ENCODE measurements at regions not wholly inside any gene's neighbourhood (a gene's known extent, or its start where the extent isn't known, plus 50 kb on each side); places are given as distances from the start of the nearest gene placed in this dataset.

- CTCF ChIA-PET: no interaction called here
- no peaks in the 10 kb centered on the region for H3K36me3 ChIP-seq (ENCODE audit: low read depth, low read length)
- no peaks in the 10 kb centered on the region for H3K79me2 ChIP-seq (ENCODE audit: low read length)
- no peaks in the 10 kb centered on the region for H3K27me3 ChIP-seq (ENCODE audit: low read length)
- H3K4me1 ChIP-seq (ENCODE audit: insufficient read depth, low read length): no peaks in the 10 kb centered on the region
- no peaks in the 10 kb centered on the region for H3K9me2 ChIP-seq (replicated peaks; ENCODE audit: low read length)
- ATAC-seq: no peak
- DNase-seq: no peak
- TF ChIP-seq CTCF (conservative IDR thresholded peaks at IDR 0.05; ENCODE audit: low read depth, low read length) (no peak), EZH2 (IDR thresholded peaks at IDR 0.05; ENCODE audit: low read length, unreplicated experiment) (no peak), EZH2phosphoT487 (IDR thresholded peaks at IDR 0.05; ENCODE audit: borderline replicate concordance, low read length) (no peak)
- intact Hi-C loops (cut with micrococcal nuclease): no loop called here
- H3K4me2 ChIP-seq (ENCODE audit: low read length): no peak overlapping the region
- no peaks in the 10 kb centered on the region for H3K9me3 ChIP-seq (ENCODE audit: low read length)
- H2AFZ ChIP-seq (ENCODE audit: low read length): no peak overlapping the region
- H3K9ac ChIP-seq (ENCODE audit: low read length): no peak overlapping the region
- H3K4me3 ChIP-seq (ENCODE audit: low read length): no peak overlapping the region
- no peaks in the 10 kb centered on the region for H3F3A ChIP-seq (ENCODE audit: low read length, unreplicated experiment)
- POLR2A ChIA-PET (ENCODE audit: unreplicated experiment): no interaction called here
- no TSS peak for BruUV-seq (replicated peaks)
- no peak overlapping the region for H3K27ac ChIP-seq (ENCODE audit: low read length)
- H4K20me1 ChIP-seq (ENCODE audit: low read length): no peaks in the 10 kb centered on the region
Observed at GRCh38 chr13:72041165-72041564, 174.2 kb upstream of the DACH1 start.

DNA sequence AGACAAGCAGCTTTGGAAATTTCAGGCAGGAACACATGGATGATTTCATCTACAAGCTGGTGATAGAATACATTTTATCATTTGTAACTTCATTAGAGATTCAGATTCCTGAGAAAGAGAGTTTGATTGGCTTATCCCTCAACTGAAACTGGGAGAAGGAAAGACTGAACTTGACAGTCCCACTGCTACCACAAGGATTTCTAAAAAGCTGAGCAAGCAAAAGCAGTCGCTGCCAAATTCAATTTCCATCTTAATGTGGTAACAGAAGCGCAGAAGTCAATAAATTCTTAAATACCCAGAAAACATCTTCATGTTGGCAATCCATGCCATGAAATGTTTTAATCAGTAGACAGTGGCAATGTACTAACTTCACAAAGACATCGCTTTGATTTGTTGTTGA is 172.1 kb upstream of the DACH1 start:
- no peak overlapping the region for H3K9ac ChIP-seq (ENCODE audit: low read length)
- H4K20me1 ChIP-seq (ENCODE audit: low read length): no peaks in the 10 kb centered on the region
- no peaks in the 10 kb centered on the region for H3K9me2 ChIP-seq (replicated peaks; ENCODE audit: low read length)
- H3K79me2 ChIP-seq (ENCODE audit: low read length): no peaks in the 10 kb centered on the region
- no peak overlapping the region for H3K27ac ChIP-seq (ENCODE audit: low read length)
- ChIA-PET CTCF (no interaction called here), POLR2A (ENCODE audit: unreplicated experiment) (no interaction called here)
- no peak for ATAC-seq
- BruUV-seq (replicated peaks): no TSS peak
- H3K4me3 ChIP-seq (ENCODE audit: low read length): no peak overlapping the region
- H3K36me3 ChIP-seq (ENCODE audit: low read depth, low read length): no peaks in the 10 kb centered on the region
- no peaks in the 10 kb centered on the region for H3F3A ChIP-seq (ENCODE audit: low read length, unreplicated experiment)
- no peaks in the 10 kb centered on the region for H3K4me1 ChIP-seq (ENCODE audit: insufficient read depth, low read length)
- H3K27me3 ChIP-seq (ENCODE audit: low read length): no peaks in the 10 kb centered on the region
- no peaks in the 10 kb centered on the region for H3K9me3 ChIP-seq (ENCODE audit: low read length)
- no peak overlapping the region for H3K4me2 ChIP-seq (ENCODE audit: low read length)
- no peak overlapping the region for H2AFZ ChIP-seq (ENCODE audit: low read length)
- intact Hi-C loops (cut with micrococcal nuclease): no loop called here
- TF ChIP-seq EZH2phosphoT487 (IDR thresholded peaks at IDR 0.05; ENCODE audit: borderline replicate concordance, low read length) (no peak), CTCF (conservative IDR thresholded peaks at IDR 0.05; ENCODE audit: low read depth, low read length) (no peak), EZH2 (IDR thresholded peaks at IDR 0.05; ENCODE audit: low read length, unreplicated experiment) (no peak)
- DNase-seq: no peak

GRCh38 chr13:72029981-72030380 is 163.0 kb upstream of the DACH1 start:
- H3K9me3 ChIP-seq (ENCODE audit: low read length): no peaks in the 10 kb centered on the region
- H2AFZ ChIP-seq (ENCODE audit: low read length): no peak overlapping the region
- H3K79me2 ChIP-seq (ENCODE audit: low read length): no peaks in the 10 kb centered on the region
- intact Hi-C loops (cut with micrococcal nuclease): no loop called here
- ATAC-seq (no peak), DNase-seq (no peak)
- no peaks in the 10 kb centered on the region for H3K4me1 ChIP-seq (ENCODE audit: insufficient read depth, low read length)
- ChIA-PET POLR2A (ENCODE audit: unreplicated experiment) (no interaction called here), CTCF (no interaction called here)
- no peaks in the 10 kb centered on the region for H4K20me1 ChIP-seq (ENCODE audit: low read length)
- no peaks in the 10 kb centered on the region for H3K9me2 ChIP-seq (replicated peaks; ENCODE audit: low read length)
- H3K4me2 ChIP-seq (ENCODE audit: low read length): no peak overlapping the region
- TF ChIP-seq CTCF (conservative IDR thresholded peaks at IDR 0.05; ENCODE audit: low read depth, low read length): no peak
- no peak for TF ChIP-seq EZH2 (IDR thresholded peaks at IDR 0.05; ENCODE audit: low read length, unreplicated experiment)
- TF ChIP-seq EZH2phosphoT487 (IDR thresholded peaks at IDR 0.05; ENCODE audit: borderline replicate concordance, low read length): no peak
- H3K4me3 ChIP-seq (ENCODE audit: low read length): no peak overlapping the region
- no peaks in the 10 kb centered on the region for H3K27me3 ChIP-seq (ENCODE audit: low read length)
- H3K36me3 ChIP-seq (ENCODE audit: low read depth, low read length): no peaks in the 10 kb centered on the region
- H3K9ac ChIP-seq (ENCODE audit: low read length): no peak overlapping the region
- no TSS peak for BruUV-seq (replicated peaks)
- H3K27ac ChIP-seq (ENCODE audit: low read length): no peak overlapping the region
- H3F3A ChIP-seq (ENCODE audit: low read length, unreplicated experiment): no peaks in the 10 kb centered on the region
